Gastrocnemius medialis (tissue), 4 donors: ENCODE measurements at regions not wholly inside any gene's neighbourhood (a gene's known extent, or its start where the extent isn't known, plus 50 kb on each side); places are given as distances from the start of the nearest gene placed in this dataset.

ENCODE experiments used
- CTCF ChIP-seq, 5 experiments: fragments of 450-650 bp in 3 of 5; fragments of 200-600 bp in 2 of 5; sonication (generic) in 2 of 5; IDR thresholded peaks in 4 of 5; conservative IDR thresholded peaks in 1 of 5; 1 replicate in 4 of 5; 2 replicates in 1 of 5; pipeline ENCODE4 v1.5.1; 2016 to 2019; ENCODE audit warnings: antibody characterized with exemption in 5 of 5, mild to moderate bottlenecking in 3 of 5, moderate library complexity in 3 of 5
- POLR2A ChIP-seq, 2 donors: fragments of 450-650 bp; IDR thresholded peaks; one replicate each; pipeline ENCODE4 v1.6.1; 2017; ENCODE audit warnings: antibody characterized with exemption in 2 of 2, mild to moderate bottlenecking in 2 of 2, moderate library complexity in 2 of 2

GRCh38 chr5:39675676-39676075 is 250.9 kb upstream of the DAB2 start:
- TF ChIP-seq CTCF (IDR thresholded peaks at IDR 0.05 in 4 of 5, conservative IDR thresholded peaks at IDR 0.05 in 1 of 5) (no peak), POLR2A (IDR thresholded peaks at IDR 0.05) (no peak)
